ENCODE measurements at regions not wholly inside any gene's neighbourhood (a gene's known extent, or its start where the extent isn't known, plus 50 kb on each side); places are given as distances from the start of the nearest gene placed in this dataset.

GRCh38 chrX:20399728-20400414 is 133.2 kb upstream of the RPS6KA3 start:
- ChIA-PET CTCF (no interaction called here), POLR2A (ENCODE audit: unreplicated experiment) (no interaction called here)
- H3K4me1 ChIP-seq (ENCODE audit: insufficient read depth, low read length): no peaks in the 10 kb centered on the region
- no peaks in the 10 kb centered on the region for H3K9me3 ChIP-seq (ENCODE audit: low read length)
- H3K9ac ChIP-seq (ENCODE audit: low read length): no peak overlapping the region
- no TSS peak for BruUV-seq (replicated peaks)
- H3K4me3 ChIP-seq (ENCODE audit: low read length): no peak overlapping the region
- no peaks in the 10 kb centered on the region for H3F3A ChIP-seq (ENCODE audit: low read length, unreplicated experiment)
- H3K27ac ChIP-seq (ENCODE audit: low read length): no peak overlapping the region
- no peak overlapping the region for H3K4me2 ChIP-seq (ENCODE audit: low read length)
- H4K20me1 ChIP-seq (ENCODE audit: low read length): no peaks in the 10 kb centered on the region
- no peak overlapping the region for H2AFZ ChIP-seq (ENCODE audit: low read length)
- no peaks in the 10 kb centered on the region for H3K36me3 ChIP-seq (ENCODE audit: low read depth, low read length)
- TF ChIP-seq CTCF (conservative IDR thresholded peaks at IDR 0.05; ENCODE audit: low read depth, low read length) (no peak), EZH2 (IDR thresholded peaks at IDR 0.05; ENCODE audit: low read length, unreplicated experiment) (no peak), EZH2phosphoT487 (IDR thresholded peaks at IDR 0.05; ENCODE audit: borderline replicate concordance, low read length) (no peak)
- intact Hi-C loops (cut with micrococcal nuclease): no loop called here
- ATAC-seq (no peak), DNase-seq (no peak)
- H3K27me3 ChIP-seq (ENCODE audit: low read length): no peaks in the 10 kb centered on the region
- H3K9me2 ChIP-seq (replicated peaks; ENCODE audit: low read length): no peaks in the 10 kb centered on the region
- no peaks in the 10 kb centered on the region for H3K79me2 ChIP-seq (ENCODE audit: low read length)

- DNase-seq (no peak), ATAC-seq (no peak)
- Histone ChIP-seq H4K20me1 (ENCODE audit: low read length) (no peaks in the 10 kb centered on the region), H3K27me3 (ENCODE audit: low read length) (no peaks in the 10 kb centered on the region), H3K9me2 (replicated peaks; ENCODE audit: low read length) (no peaks in the 10 kb centered on the region), H3K9me3 (ENCODE audit: low read length) (no peaks in the 10 kb centered on the region), H3K9ac (ENCODE audit: low read length) (no peak overlapping the region), H3K79me2 (ENCODE audit: low read length) (no peaks in the 10 kb centered on the region), H3K4me1 (ENCODE audit: insufficient read depth, low read length) (no peaks in the 10 kb centered on the region), H3K4me2 (ENCODE audit: low read length) (no peak overlapping the region), H3K27ac (ENCODE audit: low read length) (no peak overlapping the region), H3K36me3 (ENCODE audit: low read depth, low read length) (no peaks in the 10 kb centered on the region), H3K4me3 (ENCODE audit: low read length) (no peak overlapping the region), H2AFZ (ENCODE audit: low read length) (no peak overlapping the region), H3F3A (ENCODE audit: low read length, unreplicated experiment) (no peaks in the 10 kb centered on the region)
- POLR2A ChIA-PET (ENCODE audit: unreplicated experiment): no interaction called here
- CTCF ChIA-PET: no interaction called here
- TF ChIP-seq EZH2phosphoT487 (IDR thresholded peaks at IDR 0.05; ENCODE audit: borderline replicate concordance, low read length): no peak
- no peak for TF ChIP-seq CTCF (conservative IDR thresholded peaks at IDR 0.05; ENCODE audit: low read depth, low read length)
- no peak for TF ChIP-seq EZH2 (IDR thresholded peaks at IDR 0.05; ENCODE audit: low read length, unreplicated experiment)
- no TSS peak for BruUV-seq (replicated peaks)
- intact Hi-C loops (cut with micrococcal nuclease): no loop called here
These were observed 130.9 kb upstream of the RPS6KA3 start for GRCh38 chrX:20397587-20397986.

GRCh38 chrX:20394451-20394850 is 127.7 kb upstream of the RPS6KA3 start:
- no peak overlapping the region for H3K4me2 ChIP-seq (ENCODE audit: low read length)
- ATAC-seq (no peak), DNase-seq (no peak)
- POLR2A ChIA-PET (ENCODE audit: unreplicated experiment): no interaction called here
- CTCF ChIA-PET: no interaction called here
- H2AFZ ChIP-seq (ENCODE audit: low read length): no peak overlapping the region
- BruUV-seq (replicated peaks): no TSS peak
- no peaks in the 10 kb centered on the region for H3K9me2 ChIP-seq (replicated peaks; ENCODE audit: low read length)
- no peak overlapping the region for H3K27ac ChIP-seq (ENCODE audit: low read length)
- no peaks in the 10 kb centered on the region for H3K36me3 ChIP-seq (ENCODE audit: low read depth, low read length)
- no peaks in the 10 kb centered on the region for H4K20me1 ChIP-seq (ENCODE audit: low read length)
- H3K9ac ChIP-seq (ENCODE audit: low read length): no peak overlapping the region
- no peaks in the 10 kb centered on the region for H3K27me3 ChIP-seq (ENCODE audit: low read length)
- no peaks in the 10 kb centered on the region for H3F3A ChIP-seq (ENCODE audit: low read length, unreplicated experiment)
- H3K4me1 ChIP-seq (ENCODE audit: insufficient read depth, low read length): no peaks in the 10 kb centered on the region
- intact Hi-C loops (cut with micrococcal nuclease): no loop called here
- no peak for TF ChIP-seq EZH2 (IDR thresholded peaks at IDR 0.05; ENCODE audit: low read length, unreplicated experiment)
- TF ChIP-seq CTCF (conservative IDR thresholded peaks at IDR 0.05; ENCODE audit: low read depth, low read length): no peak
- no peak for TF ChIP-seq EZH2phosphoT487 (IDR thresholded peaks at IDR 0.05; ENCODE audit: borderline replicate concordance, low read length)
- no peaks in the 10 kb centered on the region for H3K9me3 ChIP-seq (ENCODE audit: low read length)
- H3K79me2 ChIP-seq (ENCODE audit: low read length): no peaks in the 10 kb centered on the region
- H3K4me3 ChIP-seq (ENCODE audit: low read length): no peak overlapping the region

Data from PC-3 (cell line).